T-helper 1 cell (primary cell): ENCODE measurements at regions not wholly inside any gene's neighbourhood (a gene's known extent, or its start where the extent isn't known, plus 50 kb on each side); places are given as distances from the start of the nearest gene placed in this dataset.
A peak's percentile ranks its signal among the peaks of the same experiment; 100 is the strongest.

ENCODE experiments used
- DNase-seq, 5 donors: peaks; one replicate each; pipeline ENCODE4 v3.0.0-alpha.2; 2012 to 2020

DNA sequence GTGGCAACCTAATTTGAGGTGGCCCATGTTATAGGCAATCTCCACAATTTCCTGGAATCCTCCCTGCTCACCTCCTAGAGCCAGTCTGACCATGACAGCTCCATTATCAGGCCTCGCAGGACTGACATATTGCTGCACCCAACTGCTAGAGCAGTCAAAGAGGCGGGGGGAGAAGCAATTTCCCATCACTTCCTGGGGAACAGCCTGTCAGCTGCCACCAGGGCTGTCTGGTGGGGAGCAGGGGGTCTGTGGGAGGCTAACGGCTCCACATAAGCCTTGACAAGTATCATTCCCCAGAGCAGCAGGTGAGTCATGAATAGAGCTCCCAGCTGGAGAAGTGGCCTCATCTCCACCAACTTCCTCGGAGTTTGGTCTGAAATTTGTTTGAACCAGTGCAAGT, 322.9 kb downstream of the MATN1 start:
- no peak for DNase-seq

DNA sequence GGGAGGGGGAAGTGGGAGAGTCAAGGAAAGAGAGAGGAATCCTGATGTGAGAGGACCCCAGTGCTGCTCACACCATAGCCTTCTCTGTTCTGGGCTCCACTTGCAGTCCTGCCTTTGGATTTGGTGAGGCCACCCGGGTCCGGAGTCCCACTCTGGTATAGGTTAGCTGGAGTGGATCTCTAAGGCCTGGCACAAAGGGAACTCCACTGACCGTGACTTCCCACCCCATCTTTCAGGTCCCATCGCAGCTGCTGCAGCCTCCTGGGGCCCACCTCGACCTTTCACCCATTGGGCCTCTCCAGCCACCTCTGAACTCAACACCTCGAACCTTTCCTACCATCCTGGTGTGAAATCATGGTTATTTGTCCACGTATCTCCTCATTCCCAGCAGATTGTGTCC, 324.4 kb downstream of the MATN1 start:
- no peak for DNase-seq

DNA sequence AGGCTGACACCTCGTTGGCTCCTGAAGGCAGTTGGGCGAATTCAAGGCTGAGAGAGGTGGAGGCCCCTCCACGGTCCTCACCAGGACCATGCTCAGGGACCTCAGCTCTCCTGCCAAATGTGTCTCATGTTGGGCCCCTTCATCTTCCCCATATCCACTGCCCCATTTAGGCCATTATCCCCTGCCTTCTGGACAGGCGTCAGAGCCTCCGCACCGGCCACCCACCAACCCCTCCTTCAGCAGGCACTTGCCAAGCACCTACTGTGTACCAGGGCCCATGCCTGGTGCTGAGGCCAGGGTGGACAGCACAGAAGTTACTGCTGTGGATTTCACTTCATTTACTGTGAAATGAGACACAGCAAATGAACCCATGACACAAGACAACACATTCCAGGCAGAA, 325.8 kb downstream of the MATN1 start:
- no peak for DNase-seq

DNA sequence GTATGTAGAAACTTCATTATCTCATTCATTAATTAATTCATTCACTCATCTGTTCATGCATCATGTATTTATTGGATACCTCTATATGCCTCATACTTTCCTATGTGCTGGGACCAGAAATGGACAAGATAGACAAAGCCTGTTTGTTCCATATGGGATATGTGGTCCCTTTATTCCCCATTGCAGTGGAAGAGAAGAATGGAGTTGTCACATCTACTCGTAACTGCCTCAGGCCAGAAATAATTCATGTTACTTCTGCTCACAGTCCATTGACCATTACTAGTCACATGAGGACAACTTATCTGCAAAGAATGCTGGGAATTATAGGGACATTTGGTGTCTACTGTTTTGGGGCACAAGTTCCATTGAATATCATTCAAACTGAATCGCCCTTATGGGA, 327.8 kb downstream of the MATN1 start:
- no peak for DNase-seq

DNA sequence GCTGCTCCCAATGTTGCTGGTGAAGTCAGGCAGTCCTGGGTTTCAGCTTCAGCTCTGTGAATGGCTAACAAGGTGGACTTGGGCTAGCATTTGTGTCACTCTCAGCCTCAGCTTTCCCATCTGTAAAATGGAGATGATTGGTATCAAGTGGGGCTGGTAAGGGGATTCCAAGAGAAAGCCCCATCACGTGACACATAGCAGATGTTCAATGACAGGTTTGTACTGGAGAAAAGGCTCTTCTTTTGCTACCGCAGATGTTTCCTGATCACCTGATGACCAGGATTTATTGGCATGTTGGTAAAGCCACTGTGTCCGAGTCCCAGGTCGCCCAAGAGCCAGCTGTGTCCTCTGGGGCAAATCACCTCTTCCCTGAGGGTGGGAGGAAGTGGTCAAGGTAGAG, 335.0 kb downstream of the MATN1 start:
- no peak for DNase-seq

DNA sequence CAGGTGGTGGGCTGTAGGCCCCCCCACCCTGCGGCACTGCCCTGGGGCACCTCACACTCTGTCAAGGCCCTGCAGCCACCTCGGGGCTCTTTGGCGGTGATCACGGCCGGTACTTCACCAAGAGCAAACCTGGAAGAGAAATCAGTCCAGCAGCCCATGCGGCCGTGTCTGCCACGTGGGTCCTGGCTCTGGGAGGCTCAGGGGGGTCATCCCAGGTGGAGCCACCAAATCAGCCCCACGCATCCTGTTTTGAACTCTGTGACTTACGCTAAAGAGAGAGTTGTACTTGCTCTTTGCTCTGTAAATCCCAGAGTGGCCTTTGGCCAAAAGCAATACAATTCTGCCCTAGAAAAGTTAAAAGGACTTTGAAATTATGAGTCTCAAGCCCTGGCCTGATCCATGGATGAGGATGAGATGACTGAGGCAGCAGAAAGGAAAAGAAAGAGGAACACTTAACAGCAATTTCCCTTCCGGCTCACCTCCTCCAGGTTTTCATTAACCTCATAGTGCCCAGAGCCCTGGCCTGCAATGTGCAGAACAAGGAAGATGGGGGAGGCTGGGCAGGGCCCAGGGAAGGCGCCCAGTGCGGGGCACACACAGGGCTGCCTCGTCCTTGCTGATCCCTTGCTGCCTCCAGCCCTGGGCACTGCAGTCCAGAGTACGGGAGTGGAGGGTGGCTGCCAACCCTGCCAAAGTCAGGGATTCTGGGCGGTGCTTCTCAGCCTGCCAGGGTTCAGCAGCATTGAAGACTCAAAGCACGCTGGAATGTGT, 337.0 kb downstream of the MATN1 start:
- no peak for DNase-seq

DNA sequence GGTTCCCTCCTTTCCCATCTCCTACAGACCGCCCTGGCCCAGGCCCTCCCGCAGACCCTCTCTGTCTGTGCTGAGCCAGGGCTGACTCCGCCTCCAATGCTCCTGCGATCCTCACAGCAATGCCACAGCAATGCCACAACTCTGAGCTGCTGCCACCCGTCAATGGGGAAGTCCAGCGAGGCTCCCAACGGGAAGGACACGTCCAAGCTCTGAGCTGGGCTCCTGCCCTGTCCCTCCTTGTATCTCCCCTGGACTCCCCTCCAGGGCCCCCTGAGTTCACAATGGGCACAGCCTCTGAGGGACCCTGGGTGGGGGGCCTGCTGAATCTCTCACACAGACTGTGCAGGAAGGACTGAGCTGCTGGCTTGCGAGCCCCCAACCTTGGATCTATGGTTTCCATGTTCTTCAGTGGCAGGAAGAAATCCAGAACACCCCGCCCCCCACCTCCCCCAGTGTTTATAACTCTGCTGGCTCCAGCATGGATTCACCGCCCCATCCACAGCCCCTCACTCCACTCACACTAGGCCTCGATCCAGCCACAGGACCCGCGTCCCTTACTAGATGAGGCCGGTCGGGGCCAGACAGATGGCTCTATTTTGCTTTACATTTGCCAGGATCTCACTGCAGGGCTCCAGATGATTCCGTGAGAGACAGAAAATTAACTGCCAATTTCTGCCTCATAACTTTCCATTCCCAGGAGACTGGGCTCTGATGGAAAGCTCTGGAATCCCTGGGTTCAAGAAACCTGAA, 338.0 kb downstream of the MATN1 start:
- no peak for DNase-seq

DNA sequence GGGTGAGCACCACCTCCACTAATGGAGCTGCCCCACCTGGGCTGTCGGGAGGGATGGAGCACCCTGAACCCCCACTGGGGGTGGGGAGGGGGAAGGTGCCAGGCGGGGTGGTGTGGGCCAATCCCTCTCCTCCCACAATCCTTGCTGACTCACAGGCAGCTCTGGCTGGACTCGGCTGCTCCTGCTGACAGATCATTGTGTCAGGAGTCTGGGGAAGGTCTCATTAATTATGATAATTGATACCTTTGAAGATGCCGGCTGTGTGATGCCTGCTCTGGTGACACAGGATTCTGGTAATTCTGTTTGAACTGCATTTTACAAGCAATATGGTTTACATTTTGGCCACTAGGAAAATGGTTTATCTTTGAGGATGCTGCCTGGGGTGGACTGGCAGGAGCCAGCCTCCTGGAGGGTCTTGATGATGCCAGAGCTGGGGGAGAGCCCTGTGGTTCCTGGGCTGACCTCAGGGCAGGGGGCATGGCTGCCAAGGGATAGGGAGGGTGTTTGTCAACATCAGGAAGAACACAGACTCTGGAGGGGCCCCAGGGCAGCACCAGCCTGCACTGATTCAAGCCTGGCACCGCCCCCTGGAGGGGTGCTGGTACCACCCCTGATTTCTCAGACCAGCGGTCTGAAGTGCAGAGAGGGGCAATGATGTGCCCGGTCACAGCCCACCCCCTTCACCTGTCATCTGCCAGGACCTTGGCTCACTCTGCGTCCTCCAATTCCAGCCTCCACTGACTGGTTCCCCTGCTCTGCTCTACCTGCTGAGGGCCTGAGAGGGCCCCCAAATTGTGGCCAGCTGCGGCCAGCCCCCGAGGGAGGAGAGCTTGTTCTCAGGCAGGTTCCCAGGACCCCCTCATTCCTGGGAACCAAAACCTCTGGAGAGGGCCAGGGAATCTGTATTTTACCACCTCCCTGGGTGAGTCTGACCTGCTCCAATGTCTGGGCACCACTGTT, 338.8 kb downstream of the MATN1 start:
- no peak for DNase-seq

DNA sequence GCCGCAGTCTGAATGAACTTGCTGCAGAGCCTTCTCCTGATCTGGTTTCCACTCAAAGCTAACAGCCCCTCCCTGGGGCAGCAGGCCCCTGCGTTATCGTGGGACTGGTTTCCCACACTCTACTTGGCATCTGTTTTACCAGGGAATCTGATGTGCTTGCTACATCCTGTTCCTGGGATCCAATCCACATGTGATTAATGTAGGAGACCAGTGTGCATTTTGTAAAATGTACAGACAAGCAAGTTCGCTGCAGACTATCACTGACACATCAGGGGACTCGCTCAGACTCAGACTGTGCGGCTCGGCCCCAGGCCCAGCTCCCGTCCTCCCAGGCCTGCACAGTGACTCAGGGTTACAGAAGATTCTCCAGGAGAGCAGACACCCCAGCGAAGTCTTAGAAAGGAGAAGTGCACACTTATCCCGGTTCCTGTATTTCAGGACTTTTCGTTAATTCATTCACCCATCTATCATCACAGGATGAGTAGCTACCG, 340.1 kb downstream of the MATN1 start:
- DNase-seq = no peak

DNA sequence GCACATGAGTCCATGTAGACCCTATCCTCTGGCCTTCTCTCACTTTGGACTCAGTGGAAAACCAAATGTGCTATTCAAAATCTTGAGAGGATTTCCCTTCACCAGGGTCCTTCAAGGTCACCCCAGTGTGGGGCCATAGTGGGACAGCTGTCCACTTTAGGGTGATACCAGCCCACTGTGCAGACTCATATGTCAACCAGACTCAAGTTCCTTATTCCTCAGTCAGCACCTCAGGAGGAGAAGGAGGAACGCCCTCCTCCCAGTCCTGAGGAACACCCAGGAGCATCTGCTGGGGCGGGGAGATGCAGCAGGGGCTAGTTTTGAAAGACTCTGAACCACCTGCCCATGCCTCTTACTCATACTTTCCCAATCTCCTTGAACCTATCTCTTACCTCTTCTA, 340.9 kb downstream of the MATN1 start:
- no peak for DNase-seq

DNA sequence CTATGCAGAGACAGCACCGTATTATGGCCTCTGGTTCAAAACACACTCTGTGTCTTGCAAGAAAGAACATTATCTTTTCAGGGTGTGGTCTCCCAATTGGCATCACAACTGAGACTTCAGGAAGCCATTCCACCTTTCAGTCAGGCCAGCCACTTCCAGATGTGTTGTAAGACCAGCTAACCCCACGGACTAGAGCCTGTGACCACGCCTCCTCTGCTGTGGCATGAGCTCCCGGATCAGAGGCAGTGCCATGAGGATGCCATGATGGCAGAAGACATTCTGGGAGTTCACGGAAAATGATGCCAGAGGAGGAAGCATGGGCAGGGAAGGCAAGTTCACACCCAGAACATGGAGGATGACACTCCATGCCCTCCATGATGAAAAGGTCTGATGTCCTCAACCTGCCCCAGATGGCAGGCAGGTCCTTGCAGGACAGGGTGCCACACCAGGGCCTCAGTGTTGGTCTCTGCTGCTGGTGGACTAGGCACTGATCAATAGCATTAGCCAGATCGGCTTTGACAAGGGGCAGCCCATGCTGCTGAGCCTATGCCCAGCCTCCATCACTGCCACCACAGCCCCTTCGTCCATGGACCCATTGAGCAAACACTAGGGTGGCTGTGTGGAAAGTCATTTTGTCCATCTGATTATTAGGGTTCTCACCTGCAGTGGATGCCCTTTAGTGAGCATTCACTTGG, 341.6 kb downstream of the MATN1 start:
- no peak for DNase-seq

DNA sequence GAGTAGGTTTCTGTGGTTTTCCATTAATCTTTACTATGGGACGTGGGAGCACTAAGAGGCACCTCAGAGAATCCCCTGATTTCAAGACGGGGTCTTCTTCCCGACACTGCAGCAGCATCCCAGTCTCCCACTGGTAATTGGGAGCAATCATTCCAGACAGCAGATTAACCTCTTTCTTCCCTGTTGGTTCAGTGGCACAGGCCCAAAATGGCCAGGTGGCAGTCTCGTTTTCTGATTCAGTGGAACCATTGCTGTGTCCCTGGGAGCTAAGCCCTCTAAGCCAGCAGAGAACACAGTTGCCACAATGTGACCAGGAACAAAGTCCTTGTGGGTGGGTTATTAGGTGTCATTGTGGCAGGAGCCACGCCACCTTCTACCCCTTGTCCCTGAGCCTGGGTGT, 342.1 kb downstream of the MATN1 start:
- DNase-seq = no peak

DNA sequence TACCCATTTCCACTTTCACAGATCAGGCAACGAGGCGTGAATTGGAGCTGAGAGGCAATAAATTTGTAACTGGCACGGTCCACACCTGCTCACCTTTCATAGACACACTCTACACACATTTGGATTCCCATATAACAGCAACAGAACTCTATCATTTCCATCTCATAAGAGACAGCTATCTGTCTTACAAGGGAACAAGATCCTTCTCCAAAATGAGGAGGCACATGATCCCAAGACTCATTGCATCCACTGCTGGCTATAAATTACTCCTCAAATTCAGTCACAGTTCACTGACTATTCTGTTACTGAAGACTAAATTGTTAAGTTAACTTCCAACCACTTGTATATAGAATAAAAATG, 342.8 kb downstream of the MATN1 start:
- no peak for DNase-seq

DNA sequence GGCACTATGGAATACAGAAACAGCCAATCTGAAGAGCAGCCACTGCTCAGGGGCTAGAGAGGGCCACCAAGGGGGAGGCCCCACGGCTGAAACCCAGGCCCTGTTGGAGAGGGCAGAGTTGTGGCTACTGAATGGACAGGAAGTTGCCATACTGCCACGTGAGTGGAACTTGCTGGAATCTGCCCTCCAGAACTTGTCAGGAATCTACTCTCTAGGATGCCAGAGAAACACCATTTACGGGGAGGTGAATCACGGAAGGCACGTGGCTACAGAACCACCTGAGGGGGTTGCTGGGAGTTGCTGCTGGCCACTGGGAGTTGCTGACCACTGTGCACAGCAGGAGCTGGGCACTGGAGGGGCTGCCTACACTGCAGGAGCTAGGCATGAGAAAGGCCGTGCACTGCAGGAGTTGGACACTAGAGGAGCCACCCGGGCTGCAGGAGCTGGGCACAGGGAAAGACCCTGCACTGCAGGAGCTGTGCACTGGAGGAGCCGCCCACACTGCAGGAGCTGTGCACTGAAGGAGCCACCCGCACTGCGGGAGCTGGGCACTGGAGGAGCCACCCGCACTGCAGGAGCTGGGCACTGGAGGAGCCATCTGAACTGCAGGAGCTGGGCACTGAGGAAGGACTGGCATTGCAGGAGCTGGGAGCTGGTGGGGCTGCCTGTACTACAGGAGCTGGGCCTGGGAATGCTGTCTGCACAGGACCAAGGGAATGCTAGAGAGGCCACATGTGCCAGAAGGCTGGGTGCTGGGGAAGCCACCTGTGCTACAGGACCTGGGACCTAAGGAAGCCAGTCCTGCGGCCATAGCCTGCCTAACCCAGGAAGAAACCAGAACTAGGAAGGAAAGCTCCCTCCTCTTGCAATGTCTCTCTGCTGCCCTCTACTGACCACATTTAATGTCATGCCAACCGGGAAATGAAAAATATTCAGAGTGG, 343.4 kb downstream of the MATN1 start:
- peak in 2 of 5 donors; percentile 39 to 55 for DNase-seq

DNA sequence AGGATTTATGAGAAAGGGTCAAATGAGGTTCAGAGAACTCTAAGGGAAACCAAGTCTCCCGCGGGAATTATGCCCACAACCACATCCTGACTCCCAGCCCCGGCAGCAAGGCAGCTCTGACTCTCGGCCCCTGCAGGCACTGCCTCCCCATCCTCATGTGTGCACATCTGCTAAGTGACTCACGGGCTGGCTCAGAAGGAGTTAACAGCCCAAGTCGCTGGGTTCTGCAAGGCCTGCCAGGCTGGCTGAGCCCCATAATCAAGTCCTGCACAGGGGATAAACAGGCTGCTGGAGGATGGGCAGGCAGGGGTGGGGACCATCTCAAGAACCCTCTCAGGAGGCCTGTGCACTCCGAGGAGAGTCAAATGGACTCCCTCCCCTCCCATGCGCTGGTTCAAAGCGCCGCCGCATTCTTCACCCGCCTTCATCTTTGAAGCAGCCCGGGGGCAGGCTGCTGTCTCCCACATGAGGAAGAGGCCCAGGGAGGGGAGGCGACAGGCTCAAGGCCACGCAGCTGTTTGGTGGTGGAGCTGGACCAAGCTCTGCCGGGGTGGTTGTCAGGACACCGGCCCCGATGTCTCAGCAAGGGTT, 344.3 kb downstream of the MATN1 start:
- DNase-seq = no peak

DNA sequence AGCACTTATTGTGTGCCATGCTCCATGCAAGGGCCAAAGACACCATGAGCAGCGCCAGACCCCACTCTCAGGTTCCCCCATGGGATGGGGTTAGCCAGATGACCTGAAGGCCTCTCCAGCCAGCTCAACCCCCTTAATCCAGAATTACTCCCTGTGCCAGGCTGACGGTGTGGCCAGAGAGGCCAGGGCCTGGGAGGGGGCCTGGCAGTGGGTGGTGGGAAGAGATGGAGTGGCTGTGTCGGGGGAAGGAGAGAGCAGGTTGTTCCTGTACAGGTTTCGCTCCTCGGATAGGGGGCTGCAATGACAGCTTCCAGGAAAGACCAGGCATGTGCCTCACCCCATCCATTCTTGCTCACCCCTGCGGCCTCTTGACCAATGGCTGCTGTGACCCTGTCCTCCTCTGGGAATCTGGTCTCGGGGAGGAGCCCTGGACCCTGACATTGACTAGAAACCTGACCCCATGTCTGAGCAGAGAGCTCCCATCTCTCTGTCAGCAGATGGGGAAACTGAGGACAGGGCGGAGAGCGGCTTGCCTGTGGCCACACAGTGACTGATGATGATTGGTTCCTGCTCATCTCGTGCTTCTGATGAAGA, 345.3 kb downstream of the MATN1 start:
- DNase-seq = no peak

DNA sequence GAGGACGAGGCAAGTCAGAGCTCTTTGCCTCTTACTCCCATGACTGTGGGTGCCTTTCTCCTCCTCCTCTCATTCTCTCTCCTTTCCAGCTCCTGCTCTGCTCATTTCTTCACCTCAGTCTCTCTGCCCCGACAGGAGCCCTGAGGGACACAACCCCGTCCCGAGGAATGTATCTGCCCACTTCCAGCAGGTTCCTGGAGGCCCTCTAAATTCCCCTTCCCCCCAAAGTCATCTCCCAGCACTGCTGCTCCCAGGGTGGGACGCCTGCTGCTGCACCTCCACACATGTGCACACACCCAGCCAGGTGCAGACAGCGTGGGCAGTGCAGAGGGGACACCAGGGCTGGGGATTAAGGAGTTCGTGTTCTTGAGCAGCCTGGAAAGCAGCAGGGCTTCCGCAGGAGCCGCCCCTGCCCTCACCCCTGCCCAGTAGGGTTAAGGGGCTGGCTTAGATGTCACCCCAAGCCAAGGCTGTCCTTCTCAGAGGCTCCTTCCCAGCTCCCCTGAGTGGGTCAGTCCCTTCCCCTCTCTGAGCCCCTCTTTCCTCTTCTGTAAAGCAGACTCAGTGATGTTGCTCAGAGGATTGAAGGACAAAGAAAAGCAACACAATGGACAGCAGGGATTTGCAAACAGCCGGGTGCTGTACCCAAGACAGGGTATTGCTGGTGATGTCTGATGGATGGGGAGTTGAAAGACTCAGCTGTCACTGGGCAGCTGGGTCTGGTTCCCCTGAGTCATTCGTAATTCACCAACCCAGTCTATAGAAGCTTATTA, 346.0 kb downstream of the MATN1 start:
- no peak for DNase-seq

DNA sequence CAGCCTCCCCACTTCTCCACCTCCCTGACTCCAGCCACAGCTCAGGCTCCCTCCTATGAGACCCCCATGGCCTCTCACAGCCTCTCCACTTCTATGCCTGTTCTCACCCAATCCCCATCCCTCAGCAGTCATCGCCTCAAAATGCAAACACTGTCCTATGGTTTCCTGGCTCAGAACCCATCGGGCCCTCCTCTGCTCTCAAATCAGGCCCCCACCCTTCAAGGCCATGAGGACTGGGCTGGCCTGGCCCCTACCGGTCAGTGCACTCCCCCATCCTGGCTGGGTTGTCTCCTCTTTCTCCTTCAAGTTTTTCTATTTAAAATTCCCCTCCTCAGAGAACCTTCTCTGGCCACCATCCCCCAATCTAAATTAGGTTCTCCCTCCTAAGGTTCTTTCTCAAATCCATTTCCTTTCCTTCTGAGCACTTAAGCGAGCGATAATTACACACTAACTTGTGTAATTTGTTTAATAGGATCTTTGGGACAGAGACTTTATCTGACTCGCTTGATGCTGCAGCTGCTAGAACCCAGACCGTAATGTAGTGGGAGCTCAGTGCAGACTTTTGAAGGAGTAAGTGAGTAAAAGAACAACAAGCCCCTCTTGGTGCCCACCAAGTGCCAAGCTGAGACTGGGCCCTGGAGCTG, 347.2 kb downstream of the MATN1 start:
- DNase-seq = no peak

DNA sequence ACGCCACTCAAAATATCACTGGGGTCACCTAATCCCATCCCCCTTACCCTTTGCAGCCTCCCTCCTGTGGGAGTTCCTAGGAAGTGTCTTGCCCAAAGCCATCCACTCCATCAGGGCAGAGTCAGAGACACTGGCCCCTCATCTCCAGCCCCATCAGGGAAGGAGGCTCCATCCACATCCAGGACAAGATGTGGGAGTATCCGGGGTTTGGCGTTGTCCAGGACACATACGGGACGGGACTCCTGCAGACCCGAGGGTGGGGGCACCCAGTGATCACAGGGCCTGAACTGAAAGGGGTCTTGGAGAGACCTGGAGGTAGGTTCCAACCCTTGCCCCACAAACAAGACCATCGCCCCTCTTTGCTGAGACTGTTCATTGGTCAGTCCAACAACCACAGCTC, 348.2 kb downstream of the MATN1 start:
- no peak for DNase-seq
